DMS79 treated with DMSO at 0.1 percent for 48 hours (cell line): ENCODE measurements at regions not wholly inside any gene's neighbourhood (a gene's known extent, or its start where the extent isn't known, plus 50 kb on each side); places are given as distances from the start of the nearest gene placed in this dataset.
A peak's percentile ranks its signal among the peaks of the same experiment; 100 is the strongest.

Source experiments
- DNase-seq: peaks from one replicate; lab custom pipeline; 2025; lab: John Stamatoyannopoulos, UW

DNA sequence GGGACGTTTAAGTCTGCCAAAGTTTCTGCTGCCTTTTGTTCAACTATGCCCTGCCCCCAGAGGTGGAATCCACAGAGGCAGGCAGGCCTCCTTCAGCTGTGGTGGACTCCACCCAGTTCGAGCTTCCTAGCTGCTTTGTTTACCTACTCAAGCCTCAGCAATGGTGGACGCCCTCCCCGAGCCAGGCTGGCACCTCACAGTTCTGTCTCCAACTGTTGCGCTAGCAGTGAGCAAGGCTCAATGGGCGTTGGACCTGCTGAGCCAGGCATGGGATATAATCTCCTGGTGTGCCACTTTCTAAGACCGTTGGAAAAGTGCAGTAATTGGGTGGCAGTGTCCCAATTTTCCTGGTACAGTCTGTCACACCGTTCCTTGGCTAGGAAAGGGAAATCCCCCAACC is 444.7 kb downstream of the FLRT2 start:
- no peak for DNase-seq

DNA sequence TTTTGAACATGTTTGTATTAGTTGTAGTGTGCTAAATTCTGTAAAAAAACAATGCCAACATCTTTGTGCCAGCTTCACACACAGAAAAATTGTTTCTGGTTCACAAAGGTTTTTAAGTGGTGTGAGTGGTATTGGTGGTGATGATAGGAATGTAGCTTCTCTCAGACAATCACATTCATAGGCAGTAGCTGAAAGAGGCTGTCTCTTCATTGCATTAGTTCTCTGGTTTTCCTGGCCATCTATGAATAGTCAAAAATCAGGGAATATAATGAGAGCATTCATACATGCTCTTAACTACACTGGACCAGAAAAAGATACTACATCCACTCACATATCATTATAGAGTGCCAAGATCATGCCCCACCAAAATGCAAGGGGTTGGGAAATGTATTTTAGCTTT is 433.5 kb downstream of the FLRT2 start:
- no peak for DNase-seq

DNA sequence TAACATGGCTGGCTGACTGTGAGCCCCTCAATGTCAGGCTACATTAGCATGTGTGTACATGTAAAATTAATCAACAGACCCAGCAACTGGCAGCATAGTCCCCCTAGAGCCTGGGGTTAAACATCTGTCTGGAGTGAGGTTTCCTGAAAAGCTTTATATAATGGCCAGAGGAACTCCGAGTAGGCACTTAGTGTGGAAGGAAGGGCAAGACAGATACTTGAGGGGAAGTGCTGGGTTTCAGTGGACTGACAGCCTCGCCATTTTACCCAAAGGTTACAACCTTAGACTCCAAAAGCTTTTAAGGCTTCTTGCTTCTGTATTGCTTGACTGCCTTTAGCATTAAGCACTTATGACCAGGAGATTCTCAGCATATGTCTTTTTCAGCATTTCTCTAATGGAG is 430.8 kb downstream of the FLRT2 start:
- peak; percentile 46 for DNase-seq

DNA sequence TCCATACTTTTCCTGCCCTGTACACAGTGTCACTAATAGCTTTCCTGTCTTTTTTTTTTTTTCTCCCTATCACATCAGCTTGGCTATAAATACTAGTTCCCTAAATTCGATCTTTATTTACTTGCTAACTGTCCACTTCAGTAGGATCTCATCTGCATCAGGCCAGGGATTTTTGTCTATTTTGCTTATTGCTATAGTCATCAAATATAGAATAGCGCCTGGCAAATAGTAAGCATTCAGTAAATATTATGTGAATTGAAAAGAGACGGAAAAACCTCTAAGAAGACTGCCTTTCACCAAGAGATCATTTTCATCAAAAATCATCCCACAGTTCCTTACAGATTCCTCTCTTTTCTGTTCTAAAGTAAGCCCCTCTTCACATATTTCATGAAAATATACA is 429.1 kb downstream of the FLRT2 start:
- no peak for DNase-seq

DNA sequence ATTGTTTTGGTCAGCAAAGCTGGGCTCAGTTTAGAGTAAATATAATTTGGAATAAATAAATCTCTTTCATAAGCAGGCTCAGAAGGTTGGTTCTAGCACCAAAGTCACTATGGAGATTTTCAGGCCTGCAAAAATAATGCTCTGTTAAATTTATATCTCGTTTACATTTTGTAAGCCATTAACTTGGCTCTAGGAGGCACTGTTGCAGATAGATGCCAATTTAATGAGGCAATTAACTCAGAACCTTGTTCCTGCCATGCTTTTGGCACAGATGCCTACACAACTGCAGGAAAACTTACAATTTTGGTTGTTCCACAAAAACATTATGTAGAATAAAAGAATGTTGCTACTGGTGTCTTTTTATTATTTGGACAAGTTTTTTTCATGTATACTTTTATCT is 428.1 kb downstream of the FLRT2 start:
- DNase-seq: no peak

DNA sequence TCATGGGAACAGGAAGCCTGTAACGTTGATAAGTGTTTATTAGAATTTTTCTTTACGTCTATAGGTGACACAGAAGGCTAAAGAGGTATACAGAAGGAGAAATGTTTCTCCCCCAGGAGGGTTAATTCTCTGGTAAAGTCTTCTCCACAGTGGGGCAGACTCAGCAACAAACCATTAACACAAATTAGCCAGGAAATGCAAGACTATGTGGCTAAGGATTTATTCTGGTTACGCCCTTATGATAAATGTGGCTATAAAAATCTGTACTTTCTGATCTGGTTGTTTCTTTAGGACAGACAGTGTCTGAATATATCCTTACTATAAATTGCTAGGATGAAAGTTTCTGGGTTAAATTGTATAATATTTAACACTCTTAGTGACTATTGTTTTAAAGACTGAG is 423.3 kb downstream of the FLRT2 start:
- DNase-seq: no peak

DNA sequence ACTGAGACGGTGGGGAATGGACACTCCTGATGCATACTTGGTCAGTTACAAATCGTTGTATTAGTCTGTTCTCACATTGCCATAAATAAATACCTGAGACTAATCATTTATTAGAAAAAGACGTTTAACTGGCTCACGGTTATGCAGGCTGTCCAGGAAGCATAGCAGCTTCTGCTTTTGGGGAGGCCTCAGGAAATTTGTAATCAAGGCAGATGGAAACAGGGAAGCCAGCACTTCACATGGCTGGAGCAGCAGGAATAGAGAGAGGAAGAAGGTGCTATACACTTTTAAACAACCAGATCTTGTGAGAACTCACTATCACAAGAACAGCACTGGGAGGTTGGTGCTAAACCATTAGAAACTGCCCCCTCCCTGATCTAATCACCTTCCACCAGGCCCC is 418.2 kb downstream of the FLRT2 start:
- no peak for DNase-seq

DNA sequence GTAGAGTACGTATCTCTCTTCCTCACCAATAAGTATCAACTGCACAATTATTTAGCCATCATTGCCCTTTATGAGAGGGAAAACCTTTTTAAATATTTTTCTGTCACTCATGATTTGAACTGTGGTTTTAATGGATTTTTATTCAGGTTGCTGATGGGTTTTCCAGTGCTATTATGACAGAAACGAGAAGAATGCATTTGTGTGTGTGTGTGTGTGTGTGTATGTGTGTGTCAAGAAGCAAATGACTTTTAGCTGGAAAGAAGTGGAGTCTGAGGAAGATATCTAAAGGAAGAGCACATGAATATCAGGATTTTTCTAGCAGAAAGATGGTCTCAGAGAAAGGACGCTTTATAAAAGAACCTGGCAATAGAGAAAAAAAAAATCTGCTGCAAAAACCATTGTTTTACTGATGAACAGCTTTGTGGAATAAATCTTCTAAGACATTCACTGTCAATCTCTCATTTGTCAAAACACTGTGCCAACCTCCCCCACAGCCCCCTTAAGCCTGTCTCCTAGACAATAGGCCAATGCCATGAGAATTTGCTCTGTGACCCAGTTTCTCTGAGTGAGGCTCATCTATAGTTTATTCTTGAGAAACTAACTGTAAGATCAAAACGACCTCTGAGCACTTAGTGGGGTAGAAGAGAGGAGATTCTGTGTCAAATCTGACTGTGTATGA is 417.7 kb downstream of the FLRT2 start:
- no peak for DNase-seq

DNA sequence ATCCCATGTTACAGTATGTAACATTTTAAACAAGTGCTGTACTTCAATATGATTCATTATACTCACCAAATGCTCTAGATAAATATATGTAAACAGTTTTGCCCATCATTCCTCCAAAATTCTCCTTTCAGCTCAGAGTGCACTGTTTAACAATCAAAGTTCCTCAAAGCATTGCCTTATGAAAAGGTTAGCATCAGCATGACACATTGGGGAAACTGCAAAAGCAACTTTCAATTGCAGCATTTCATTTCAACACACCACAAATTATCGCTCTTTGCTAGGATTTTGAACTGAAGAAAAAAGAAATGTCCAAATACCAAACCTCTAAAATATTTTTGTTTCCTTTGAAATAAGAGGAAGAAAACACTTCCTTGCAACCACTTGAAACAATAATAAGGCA is 413.2 kb downstream of the FLRT2 start:
- no peak for DNase-seq

DNA sequence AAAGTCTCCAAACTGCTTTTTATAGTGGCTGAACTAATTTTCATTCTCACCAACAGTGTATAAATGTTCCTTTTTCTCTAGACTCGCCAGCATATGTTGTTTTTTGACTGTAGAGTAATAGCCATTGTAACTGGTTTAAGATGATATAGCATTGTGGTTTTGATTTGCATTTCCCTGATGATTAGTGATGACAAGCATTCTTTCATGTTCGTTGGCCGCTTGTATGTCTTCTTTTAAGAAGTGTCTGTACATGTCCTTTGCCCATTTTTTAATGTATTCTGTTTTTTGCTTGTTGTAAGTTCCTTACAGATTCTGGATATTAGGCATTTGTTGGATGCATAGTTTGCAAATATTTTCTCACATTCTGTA is 404.9 kb downstream of the FLRT2 start:
- peak; percentile 87 for DNase-seq

DNA sequence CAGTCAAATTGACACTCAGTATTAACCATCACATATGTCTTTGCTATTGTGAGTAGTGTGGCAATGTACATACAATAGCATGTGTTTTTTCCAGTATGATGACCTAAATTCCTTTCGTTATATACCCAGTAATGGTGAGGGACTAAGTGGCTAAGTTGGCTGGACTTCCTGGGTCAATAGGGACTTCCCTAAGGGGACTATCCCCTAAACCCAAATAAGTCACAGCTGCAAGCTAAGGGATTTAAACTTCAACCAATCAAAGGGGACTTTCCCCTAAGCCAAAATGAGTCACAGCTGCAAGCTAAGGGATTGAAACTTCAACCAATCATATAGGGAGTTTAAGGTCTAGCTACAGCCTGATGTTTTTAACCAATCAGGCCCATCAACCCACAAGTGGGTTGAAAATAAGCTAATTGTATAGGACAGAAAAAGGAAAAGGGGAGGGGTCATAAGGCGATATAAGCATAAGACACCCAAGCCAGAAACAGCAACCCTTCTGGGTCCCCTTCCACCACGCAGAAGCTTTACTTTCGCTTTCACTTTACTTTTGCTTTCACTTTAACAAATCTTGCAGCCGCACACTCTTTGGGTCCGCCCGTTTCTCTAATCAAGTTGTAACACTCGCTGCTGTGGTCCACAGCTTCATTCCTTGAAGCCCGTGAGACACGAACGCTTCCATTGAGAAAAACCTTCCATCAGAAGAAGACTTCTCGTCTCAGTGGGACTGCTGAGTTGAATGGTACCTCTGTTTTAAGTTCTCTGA is 404.4 kb downstream of the FLRT2 start:
- peak; percentile 87 for DNase-seq

DNA sequence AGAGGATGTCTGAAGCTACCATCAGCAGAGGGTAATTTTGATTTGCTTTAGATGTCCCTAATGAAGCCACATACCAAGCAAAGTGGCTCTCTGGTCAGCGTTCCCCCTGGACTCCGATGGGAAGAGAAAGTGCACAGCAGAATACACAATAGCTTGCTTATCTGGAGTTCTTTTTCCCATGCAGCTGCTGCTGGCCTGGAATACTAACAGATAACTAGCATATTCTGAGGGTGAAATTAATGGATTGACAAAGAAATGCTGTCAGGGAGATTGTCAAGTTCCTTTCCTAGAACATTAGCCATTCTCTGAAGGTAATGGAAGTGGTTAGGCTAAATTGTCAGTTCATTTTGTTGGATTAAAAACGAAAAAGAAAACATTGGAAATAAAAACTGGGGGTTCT is 391.3 kb downstream of the FLRT2 start:
- no peak for DNase-seq

DNA sequence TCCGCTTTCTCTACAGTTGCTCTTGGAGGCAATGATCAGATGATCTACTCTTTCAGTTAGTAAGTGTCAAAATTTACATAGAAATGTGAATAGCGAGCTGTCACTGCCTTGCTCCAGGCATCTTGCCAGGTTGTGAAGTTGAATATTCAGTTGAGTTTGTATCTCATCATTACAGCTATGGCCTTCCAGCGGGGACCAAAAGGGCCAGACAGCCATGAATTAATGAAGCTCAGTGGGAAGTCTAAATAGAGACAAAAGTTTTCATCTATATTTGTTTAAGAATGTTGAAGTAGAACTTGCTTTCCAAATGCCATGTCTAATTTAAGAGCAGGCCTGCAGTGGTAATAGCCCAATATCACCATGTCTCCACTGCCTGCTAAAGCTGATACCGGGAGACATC is 387.8 kb downstream of the FLRT2 start:
- DNase-seq: no peak

DNA sequence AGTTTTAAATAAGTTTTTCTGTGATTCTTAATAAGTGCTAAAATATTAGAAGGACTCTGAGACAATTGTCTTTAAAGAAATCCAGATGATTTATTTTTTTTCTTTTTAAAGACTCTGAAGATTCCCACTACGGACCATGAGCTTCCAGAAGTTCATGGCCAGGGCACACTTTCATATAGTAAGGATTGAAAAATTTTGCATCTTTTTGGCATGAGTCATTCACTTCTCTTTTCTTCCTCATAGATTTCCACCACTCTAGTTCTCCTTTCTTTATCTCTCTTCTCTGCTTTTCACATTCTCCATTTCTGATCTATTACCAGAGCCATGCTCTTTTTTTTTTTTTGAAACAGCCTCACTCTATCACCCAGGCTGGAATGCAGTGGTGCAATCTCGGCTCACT is 385.8 kb downstream of the FLRT2 start:
- no peak for DNase-seq

DNA sequence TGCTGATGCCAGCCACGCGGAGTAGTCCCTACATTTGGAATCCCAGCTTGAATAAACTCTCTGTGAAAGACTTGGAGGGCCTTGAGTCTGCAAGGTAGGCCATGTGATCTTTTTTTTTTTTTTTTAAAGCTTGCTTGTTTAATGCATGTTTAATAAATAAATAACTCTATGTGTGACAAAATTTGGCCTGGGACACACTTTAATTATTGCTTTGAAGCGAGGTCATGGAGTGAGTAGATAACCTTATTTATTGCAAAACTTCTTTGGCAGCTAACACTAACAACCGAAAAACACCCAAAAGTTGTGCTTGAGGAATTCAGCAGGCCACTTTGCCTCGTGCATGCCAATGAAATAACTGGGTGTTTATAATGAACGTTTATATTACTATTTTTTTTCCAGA is 382.2 kb downstream of the FLRT2 start:
- no peak for DNase-seq

DNA sequence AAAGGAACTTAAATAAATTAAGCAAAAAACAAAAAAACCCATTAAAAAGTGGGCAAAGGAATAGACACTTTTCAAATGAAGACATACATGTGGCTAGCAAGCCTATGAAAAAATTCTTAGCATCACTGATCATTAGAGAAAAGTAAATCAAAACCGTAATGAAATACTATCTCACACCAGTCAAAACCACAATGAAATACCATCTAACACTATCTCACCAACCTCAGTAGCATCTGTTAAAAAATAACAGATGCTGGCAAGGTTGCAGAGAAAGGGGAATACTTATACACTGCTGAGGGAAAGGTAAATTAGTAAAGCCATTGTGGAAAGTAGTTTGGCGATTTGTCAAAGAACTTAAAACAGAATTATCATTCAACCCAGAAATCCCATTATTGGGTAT is 381.1 kb downstream of the FLRT2 start:
- DNase-seq: no peak

DNA sequence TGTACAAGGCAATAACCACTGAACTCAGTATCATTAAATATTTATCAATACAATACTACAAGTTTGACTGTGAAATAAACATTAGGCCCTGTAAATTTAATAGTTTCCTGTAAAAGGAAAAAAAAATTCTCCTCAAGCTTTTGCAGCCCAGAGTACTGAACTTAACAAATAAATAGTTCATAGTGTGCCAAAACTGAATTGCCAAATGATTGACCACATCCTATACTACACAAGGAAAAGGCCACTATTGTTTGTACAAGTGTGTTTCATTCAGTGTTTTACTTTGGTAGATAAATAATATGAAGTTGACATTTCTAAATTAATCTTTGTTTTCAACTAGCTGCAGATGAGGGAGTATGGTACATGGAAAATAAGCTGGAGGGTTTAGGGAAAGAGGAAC is 379.6 kb downstream of the FLRT2 start:
- no peak for DNase-seq

DNA sequence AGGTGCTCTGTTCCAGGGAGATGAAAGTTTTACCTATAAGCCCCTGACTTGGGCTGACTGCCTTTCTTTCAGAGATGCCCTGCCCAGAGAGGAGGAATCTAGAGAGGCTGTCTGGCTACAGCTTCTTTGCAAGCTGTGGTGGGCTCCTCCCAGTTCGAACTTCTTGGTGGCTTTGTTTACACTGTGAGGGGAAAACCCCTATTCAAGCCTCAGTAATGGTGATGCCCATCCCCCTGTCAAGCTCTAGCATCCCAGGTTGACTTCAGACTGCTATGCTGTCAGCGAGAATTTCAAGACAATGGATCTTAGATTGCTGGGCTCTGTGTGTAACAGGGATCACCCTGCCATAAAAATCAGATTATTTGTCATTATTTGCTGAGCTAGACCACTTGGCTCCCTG is 377.6 kb downstream of the FLRT2 start:
- DNase-seq: no peak

DNA sequence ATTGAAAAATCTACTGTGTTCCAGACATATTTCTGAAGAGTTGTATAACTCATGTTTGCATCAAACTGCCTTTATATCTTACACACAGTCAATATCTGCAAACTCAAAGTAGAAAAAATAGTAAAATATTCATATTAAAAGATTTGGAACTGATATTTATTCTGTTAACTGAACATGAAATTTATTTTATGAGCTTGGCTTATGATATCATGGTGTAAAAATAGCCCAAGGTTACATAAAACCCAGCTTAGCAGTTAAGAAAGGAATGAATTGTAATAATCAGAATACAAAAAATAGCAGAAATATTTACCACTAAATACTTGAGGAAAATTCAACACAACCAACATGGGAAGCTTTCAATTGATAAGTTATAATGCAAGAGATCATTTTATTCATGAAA is 367.9 kb downstream of the FLRT2 start:
- DNase-seq: no peak

DNA sequence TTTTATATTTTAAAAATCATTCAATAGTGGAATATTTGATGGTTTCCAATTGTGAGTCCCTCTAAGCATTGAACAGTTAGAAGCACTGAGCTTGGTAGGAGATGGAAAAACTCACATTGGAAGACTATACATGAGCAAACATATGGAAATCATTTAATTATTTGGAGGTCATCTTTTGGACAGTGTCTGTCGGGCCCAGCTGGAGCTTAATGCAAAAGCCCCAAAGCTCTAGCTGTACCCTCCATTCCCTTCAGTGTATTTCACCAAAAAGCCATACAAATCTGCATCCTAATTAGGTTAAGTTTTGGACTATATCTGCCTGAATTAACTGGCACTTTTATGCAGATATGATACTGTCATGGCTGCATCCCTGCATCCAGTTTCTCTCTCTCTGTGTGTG is 365.7 kb downstream of the FLRT2 start:
- no peak for DNase-seq

DNA sequence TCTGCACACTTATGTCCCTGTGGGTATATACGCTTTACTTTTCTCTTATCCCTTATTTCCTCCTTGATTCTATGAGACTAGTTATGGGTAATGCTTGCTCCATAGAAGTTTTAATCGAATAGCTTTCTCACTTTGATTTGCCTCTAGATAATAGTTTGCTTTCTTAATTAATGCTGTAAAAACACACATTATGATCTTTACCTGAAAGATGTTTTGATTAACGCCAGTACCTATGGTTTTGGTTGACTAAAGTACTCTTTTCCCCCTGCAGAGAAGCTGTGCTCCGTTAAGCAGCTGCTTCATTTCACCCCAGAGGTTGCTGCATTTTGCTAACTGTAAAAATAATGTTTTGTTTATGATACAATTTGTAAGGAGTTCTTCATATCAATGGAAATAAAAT is 362.3 kb downstream of the FLRT2 start:
- DNase-seq: no peak

DNA sequence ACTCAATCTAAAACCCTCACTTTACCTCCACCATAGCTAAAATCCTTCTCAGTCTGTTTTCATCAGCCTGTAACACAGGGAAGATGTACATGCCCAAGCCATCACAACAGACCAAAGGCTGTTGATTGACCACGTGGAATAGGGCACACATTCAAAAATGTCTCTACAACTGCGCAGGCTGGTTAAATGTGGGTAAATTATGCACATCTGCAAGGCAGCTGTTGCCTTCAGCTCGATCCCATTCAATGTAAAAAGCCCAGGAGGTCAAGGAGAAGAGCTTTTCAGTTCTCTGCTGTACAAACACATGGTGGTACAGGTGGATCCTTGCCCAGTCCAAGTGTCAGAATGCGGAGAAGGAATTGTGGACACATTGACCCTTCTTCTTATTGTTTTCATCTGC is 354.0 kb downstream of the FLRT2 start:
- DNase-seq: no peak

DNA sequence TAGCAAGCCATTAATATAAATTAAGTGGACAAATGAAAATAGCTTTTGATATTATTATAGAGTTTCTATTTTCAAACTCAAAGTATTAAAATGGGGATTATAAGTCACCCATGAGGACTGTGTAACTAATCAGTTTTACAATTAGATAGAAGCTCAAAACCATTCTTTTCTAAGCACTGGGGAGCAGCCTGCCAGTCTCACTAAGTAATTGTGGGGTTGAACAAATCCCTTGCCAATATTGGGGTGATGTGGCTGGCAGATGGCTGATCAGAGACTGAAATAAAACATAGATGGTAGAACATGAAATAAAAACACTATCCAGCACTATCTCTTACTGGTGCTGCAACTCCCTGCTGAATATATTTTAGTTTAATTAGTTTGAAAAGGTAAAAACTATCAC is 353.2 kb downstream of the FLRT2 start:
- DNase-seq: no peak

DNA sequence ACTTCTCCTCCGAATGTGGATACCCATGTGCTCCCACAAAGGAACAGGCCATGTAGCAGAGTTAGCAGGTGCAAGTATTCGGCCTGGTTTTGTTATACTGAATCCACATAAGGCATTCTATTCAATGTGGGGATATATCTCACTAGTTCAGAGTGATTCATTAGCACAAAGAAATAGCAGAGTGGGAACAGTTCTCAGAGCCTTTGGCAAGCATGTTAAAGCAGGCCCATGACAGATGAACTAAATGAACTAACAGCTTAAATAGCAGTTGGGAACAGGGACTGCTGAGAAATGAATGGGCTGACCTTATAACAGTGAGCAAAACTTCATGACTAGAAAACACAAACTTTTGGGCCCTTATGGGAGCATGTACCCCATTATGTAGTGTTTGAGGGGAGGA is 352.0 kb downstream of the FLRT2 start:
- DNase-seq: no peak
